Activated naive CD8-positive, alpha-beta T cell treated with anti-CD3 and anti-CD28 coated beads, Interleukin-2, amount 50 U/mL, for 24 hours (primary cell): ENCODE measurements at regions not wholly inside any gene's neighbourhood (a gene's known extent, or its start where the extent isn't known, plus 50 kb on each side); places are given as distances from the start of the nearest gene placed in this dataset.
"Not testable (repeated sequence)": the region's sequence is repeated elsewhere in the genome, so short reads cannot be mapped to it uniquely, and the experiment has no call there.

Source experiments
- ATAC-seq: fragments of 150-1000 bp; cut with Tn5 transposase; one replicate; pipeline ENCODE4 v1.10.0; 2021
- DNase-seq: peaks from one replicate; pipeline ENCODE4 v3.0.0; 2021
- H3K27ac Mint-ChIP-seq: one replicate; pipeline ENCODE4 v1.8.0; 2021; ENCODE audit warnings: mild to moderate bottlenecking, mixed read lengths
- H3K27me3 Mint-ChIP-seq: one replicate; pipeline ENCODE4 v1.8.0; 2021; ENCODE audit warnings: mixed read lengths
- H3K36me3 Mint-ChIP-seq: one replicate; pipeline ENCODE4 v1.8.0; 2021; ENCODE audit warnings: low read depth, mixed read lengths
- H3K4me1 Mint-ChIP-seq: one replicate; pipeline ENCODE4 v1.8.0; 2021; ENCODE audit warnings: mixed read lengths
- H3K4me3 Mint-ChIP-seq: one replicate; pipeline ENCODE4 v1.8.0; 2021; ENCODE audit warnings: mild to moderate bottlenecking, moderate library complexity, mixed read lengths
- H3K9me3 Mint-ChIP-seq: one replicate; pipeline ENCODE4 v1.8.0; 2021; ENCODE audit warnings: mixed read lengths

- ATAC-seq (no peak), DNase-seq (no peak)
- H3K36me3 Mint-ChIP-seq = no peaks in the 10 kb centered on the region
- no peaks in the 10 kb centered on the region for H3K9me3 Mint-ChIP-seq
- no peak overlapping the region for H3K4me3 Mint-ChIP-seq
- no peaks in the 10 kb centered on the region for H3K27me3 Mint-ChIP-seq
- peaks cover 2% of the 10 kb centered on the region for H3K4me1 Mint-ChIP-seq
- H3K27ac Mint-ChIP-seq = no peak overlapping the region
These were observed 248.7 kb downstream of the MID1IP1 start for GRCh38 chrX:39049975-39050374.

DNA sequence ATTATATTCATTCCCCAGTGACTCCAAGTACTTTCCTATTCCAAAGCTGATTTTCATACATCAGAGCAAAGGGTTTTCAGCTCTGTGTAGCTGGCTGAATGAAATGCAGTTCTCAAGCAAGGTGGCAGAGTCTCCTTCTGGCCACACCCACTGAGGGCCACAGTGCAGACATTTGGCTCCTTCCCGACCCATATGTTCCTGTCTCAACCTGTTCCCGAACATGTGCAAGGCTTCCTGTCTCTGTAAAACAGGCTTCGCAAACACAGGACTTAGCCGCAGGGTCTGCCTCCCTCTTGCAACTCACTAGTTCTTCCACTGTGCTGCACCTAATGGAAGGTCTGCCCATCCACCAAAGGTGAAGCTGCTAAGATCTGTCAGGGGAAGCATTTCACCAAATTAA is 249.2 kb downstream of the MID1IP1 start:
- no peaks in the 10 kb centered on the region for H3K36me3 Mint-ChIP-seq
- H3K9me3 Mint-ChIP-seq = no peaks in the 10 kb centered on the region
- H3K4me3 Mint-ChIP-seq = no peak overlapping the region
- H3K27me3 Mint-ChIP-seq = no peaks in the 10 kb centered on the region
- H3K4me1 Mint-ChIP-seq = peaks cover 2% of the 10 kb centered on the region
- no peak for DNase-seq
- no peak for ATAC-seq
- H3K27ac Mint-ChIP-seq = no peak overlapping the region

- ATAC-seq = no peak
- Mint-ChIP-seq H3K4me3 (no peak overlapping the region), H3K27me3 (no peaks in the 10 kb centered on the region), H3K36me3 (no peaks in the 10 kb centered on the region), H3K4me1 (peaks cover 2% of the 10 kb centered on the region), H3K9me3 (no peaks in the 10 kb centered on the region), H3K27ac (no peak overlapping the region)
- DNase-seq = no peak
These were observed 251.5 kb downstream of the MID1IP1 start for GRCh38 chrX:39052751-39053150.

- Mint-ChIP-seq H3K4me1 (no peaks in the 10 kb centered on the region), H3K27ac (no peak overlapping the region)
- ATAC-seq = no peak
These were observed 257.5 kb downstream of the MID1IP1 start for GRCh38 chrX:39058724-39059123.

GRCh38 chrX:39059866-39060265 is 258.6 kb downstream of the MID1IP1 start:
- Mint-ChIP-seq H3K27ac (no peak overlapping the region), H3K36me3 (no peaks in the 10 kb centered on the region), H3K9me3 (no peaks in the 10 kb centered on the region), H3K4me3 (no peak overlapping the region), H3K4me1 (no peaks in the 10 kb centered on the region), H3K27me3 (no peaks in the 10 kb centered on the region)
- no peak for ATAC-seq
- no peak for DNase-seq

More at GRCh38 chrX:39058724-39059123, 257.5 kb downstream of the MID1IP1 start:
- no peaks in the 10 kb centered on the region for H3K9me3 Mint-ChIP-seq
- no peak overlapping the region for H3K4me3 Mint-ChIP-seq
- H3K27me3 Mint-ChIP-seq = no peaks in the 10 kb centered on the region
- DNase-seq = no peak
- no peaks in the 10 kb centered on the region for H3K36me3 Mint-ChIP-seq

- H3K27ac Mint-ChIP-seq = no peak overlapping the region
- no peak overlapping the region for H3K4me3 Mint-ChIP-seq
- H3K4me1 Mint-ChIP-seq = no peaks in the 10 kb centered on the region
- H3K9me3 Mint-ChIP-seq = no peaks in the 10 kb centered on the region
- DNase-seq (no peak), ATAC-seq (no peak)
- H3K36me3 Mint-ChIP-seq = no peaks in the 10 kb centered on the region
- no peaks in the 10 kb centered on the region for H3K27me3 Mint-ChIP-seq
These were observed 261.8 kb downstream of the MID1IP1 start for GRCh38 chrX:39063037-39063436.

DNA sequence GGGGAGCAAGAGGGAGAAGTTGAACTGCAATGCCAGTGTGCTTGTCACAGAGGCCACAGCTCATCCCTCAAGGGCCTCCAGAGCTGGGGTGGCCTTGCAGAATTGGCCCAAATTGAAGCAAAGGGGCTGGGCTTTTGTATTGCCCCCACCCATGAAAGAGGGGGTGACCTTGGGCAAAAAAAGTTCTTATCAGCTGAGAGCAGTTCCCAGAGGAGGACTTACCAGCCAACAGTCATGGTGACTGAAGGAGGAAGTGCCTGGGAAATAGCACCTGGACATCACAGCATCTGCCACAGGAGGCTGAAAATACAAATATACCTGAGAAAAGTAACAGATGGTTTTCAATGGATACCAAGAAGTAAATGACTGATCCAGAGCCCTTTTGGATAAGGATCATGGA is 262.4 kb downstream of the MID1IP1 start:
- ATAC-seq (no peak), DNase-seq (no peak)
- H3K27ac Mint-ChIP-seq = no peak overlapping the region
- H3K4me1 Mint-ChIP-seq = no peaks in the 10 kb centered on the region
- no peaks in the 10 kb centered on the region for H3K27me3 Mint-ChIP-seq
- no peaks in the 10 kb centered on the region for H3K9me3 Mint-ChIP-seq
- H3K4me3 Mint-ChIP-seq = no peak overlapping the region
- H3K36me3 Mint-ChIP-seq = no peaks in the 10 kb centered on the region

- no peak for DNase-seq
- no peaks in the 10 kb centered on the region for H3K4me1 Mint-ChIP-seq
- H3K36me3 Mint-ChIP-seq = no peaks in the 10 kb centered on the region
- no peak for ATAC-seq
- no peaks in the 10 kb centered on the region for H3K9me3 Mint-ChIP-seq
- H3K4me3 Mint-ChIP-seq = no peak overlapping the region
- no peaks in the 10 kb centered on the region for H3K27me3 Mint-ChIP-seq
- no peak overlapping the region for H3K27ac Mint-ChIP-seq
These were observed 264.0 kb downstream of the MID1IP1 start for GRCh38 chrX:39065051-39065871.

DNA sequence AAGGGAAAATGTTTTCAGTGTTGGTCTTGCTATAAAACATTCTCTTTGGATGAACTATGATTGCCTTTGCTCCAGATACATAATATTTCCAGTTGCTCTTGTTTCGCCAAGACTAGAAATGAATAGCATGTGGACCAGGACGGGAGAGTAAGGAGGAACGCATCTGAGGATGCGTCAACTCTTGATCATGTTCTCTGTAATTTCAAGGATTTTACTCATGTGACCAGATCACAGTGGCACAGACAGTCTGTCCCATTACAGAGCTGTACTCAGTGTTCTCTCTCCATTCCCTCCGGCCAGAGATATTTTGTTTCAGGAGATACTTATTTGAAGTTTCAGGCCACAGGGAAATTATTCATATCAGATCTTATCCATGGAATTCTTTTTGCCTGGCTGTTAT is 266.6 kb downstream of the MID1IP1 start:
- ATAC-seq (no peak), DNase-seq (no peak)
- no peaks in the 10 kb centered on the region for H3K36me3 Mint-ChIP-seq
- H3K9me3 Mint-ChIP-seq = no peaks in the 10 kb centered on the region
- no peaks in the 10 kb centered on the region for H3K4me1 Mint-ChIP-seq
- H3K27me3 Mint-ChIP-seq = no peaks in the 10 kb centered on the region
- H3K27ac Mint-ChIP-seq = no peak overlapping the region
- H3K4me3 Mint-ChIP-seq = no peak overlapping the region

GRCh38 chrX:39068634-39069033 is 267.4 kb downstream of the MID1IP1 start:
- not testable (repeated sequence) for H3K27me3 Mint-ChIP-seq, H3K4me1 Mint-ChIP-seq, DNase-seq, ATAC-seq, H3K9me3 Mint-ChIP-seq, H3K27ac Mint-ChIP-seq, H3K4me3 Mint-ChIP-seq, H3K36me3 Mint-ChIP-seq

GRCh38 chrX:39070009-39070408 is 268.8 kb downstream of the MID1IP1 start:
- no peaks in the 10 kb centered on the region for H3K36me3 Mint-ChIP-seq
- no peak overlapping the region for H3K4me3 Mint-ChIP-seq
- DNase-seq = no peak
- ATAC-seq = no peak
- no peaks in the 10 kb centered on the region for H3K4me1 Mint-ChIP-seq
- peaks cover under 1% of the 10 kb centered on the region for H3K9me3 Mint-ChIP-seq
- H3K27me3 Mint-ChIP-seq = no peaks in the 10 kb centered on the region
- H3K27ac Mint-ChIP-seq = no peak overlapping the region

DNA sequence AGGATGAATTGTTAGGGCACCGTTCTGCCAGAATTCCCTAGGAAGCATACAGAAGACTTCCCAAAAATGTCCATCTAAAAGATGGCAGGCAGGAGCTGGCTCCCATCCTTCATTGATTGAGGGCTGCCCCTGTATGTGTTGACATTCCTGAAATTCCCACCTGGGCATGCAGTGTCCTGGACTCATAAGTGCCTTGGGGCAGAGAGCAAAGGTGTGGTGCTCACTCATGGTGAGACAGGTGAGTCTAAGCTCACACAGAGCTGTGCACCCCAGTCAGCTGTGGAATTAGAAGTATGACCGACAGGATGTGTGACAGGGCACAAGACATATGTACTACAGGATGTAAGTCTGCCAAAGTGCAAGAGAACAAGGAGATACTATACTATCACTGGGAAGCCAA is 271.9 kb downstream of the MID1IP1 start:
- Mint-ChIP-seq H3K36me3 (no peaks in the 10 kb centered on the region), H3K4me3 (no peak overlapping the region), H3K27me3 (no peaks in the 10 kb centered on the region), H3K9me3 (peaks cover 4% of the 10 kb centered on the region), H3K4me1 (no peaks in the 10 kb centered on the region), H3K27ac (no peak overlapping the region)
- ATAC-seq = no peak
- DNase-seq = no peak

DNA sequence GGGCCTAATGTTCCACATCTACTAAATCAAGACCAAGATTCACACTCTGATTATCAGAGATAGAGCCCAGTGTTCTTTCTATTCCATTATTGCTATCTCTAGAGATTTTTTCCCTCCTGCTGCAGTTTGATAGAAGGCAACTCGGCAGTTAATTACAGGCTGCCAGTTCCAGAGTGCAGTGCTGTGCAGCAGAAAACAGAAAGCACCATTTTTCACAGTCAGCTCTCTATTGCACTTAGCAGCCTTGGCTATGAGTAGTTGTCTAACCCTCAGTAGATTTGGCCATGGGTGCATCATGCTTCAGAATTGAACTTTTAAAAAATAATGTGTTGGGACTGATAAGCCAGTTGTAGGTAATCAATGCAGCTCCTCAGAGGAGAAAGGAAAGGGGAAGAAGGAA is 295.3 kb downstream of the MID1IP1 start:
- H3K27me3 Mint-ChIP-seq = no peaks in the 10 kb centered on the region
- no peak overlapping the region for H3K27ac Mint-ChIP-seq
- H3K4me1 Mint-ChIP-seq = no peaks in the 10 kb centered on the region
- no peak for DNase-seq
- ATAC-seq = no peak
- H3K9me3 Mint-ChIP-seq = no peaks in the 10 kb centered on the region
- no peaks in the 10 kb centered on the region for H3K36me3 Mint-ChIP-seq
- no peak overlapping the region for H3K4me3 Mint-ChIP-seq

DNA sequence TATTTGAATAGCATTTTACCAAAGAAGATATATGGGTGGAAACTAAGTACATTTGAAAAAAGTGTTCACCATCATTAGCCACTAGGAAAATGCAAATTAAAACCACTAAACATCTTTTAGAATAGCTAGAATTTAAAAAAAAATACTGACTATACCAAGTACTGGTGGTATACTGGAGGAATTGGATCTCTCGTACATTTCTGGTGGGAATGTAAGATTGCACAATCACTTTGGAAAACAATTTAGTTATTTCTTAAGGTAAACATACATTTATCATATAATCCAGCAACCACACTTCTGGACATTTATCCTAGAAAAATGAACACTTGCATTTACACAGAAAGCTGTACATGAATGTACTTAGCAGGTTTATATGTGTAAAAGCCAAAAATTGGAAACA is 303.5 kb downstream of the MID1IP1 start:
- Mint-ChIP-seq H3K4me1 (no peaks in the 10 kb centered on the region), H3K27me3 (no peaks in the 10 kb centered on the region), H3K9me3 (no peaks in the 10 kb centered on the region), H3K36me3 (no peaks in the 10 kb centered on the region), H3K4me3 (no peak overlapping the region), H3K27ac (no peak overlapping the region)
- ATAC-seq (no peak), DNase-seq (no peak)

DNA sequence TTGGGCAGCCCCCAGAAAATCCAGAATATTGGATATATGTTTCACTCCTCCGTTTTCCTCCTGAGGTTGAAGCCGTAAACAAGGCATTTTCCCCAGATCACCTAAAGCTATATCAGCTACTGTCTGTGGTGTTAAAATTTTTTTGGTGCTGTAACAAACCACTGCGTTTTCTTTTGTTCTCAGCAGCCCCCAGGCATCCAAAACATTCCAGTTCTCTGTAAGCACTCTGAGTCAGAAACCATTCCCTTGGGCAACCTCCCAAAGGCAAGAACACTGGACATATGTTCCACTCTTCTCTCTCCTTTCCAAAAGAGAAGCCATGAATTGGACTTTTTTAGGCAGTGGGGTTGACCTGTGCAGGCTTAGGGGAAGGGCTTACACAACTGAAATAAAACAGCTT is 310.9 kb downstream of the MID1IP1 start:
- Mint-ChIP-seq H3K4me1 (no peaks in the 10 kb centered on the region), H3K4me3 (no peak overlapping the region), H3K36me3 (no peaks in the 10 kb centered on the region), H3K27me3 (no peaks in the 10 kb centered on the region), H3K27ac (no peak overlapping the region), H3K9me3 (peaks cover 20% of the 10 kb centered on the region)
- no peak for DNase-seq
- ATAC-seq = no peak

DNA sequence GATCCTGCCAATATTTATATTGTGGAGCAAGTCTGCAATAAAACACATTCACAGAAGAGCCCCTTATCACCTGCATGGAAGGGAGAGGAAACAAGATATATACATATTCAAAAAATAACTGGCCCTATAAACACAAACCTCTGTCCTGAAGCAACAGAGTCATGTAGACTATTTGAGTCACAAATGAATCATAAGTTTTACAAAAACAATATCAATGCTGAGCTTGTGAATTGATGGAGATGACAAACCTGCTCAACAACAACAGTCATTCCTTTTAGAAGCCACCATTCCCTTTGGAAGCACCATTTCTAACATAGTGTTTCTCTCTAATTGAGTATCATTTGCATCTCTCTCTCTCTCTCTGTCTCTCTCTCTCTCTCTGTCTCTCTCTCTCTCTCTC is 313.9 kb downstream of the MID1IP1 start:
- Mint-ChIP-seq H3K27ac (no peak overlapping the region), H3K36me3 (no peaks in the 10 kb centered on the region), H3K4me3 (no peak overlapping the region), H3K27me3 (peaks cover 2% of the 10 kb centered on the region), H3K4me1 (no peaks in the 10 kb centered on the region), H3K9me3 (peaks cover 20% of the 10 kb centered on the region)
- no peak for DNase-seq
- ATAC-seq = no peak
